ENCODE measurements at regions not wholly inside any gene's neighbourhood (a gene's known extent, or its start where the extent isn't known, plus 50 kb on each side); places are given as distances from the start of the nearest gene placed in this dataset.
"Not testable (repeated sequence)": the region's sequence is repeated elsewhere in the genome, so short reads cannot be mapped to it uniquely, and the experiment has no call there.

- DNase-seq: no peak
Observed at GRCh38 chr1:38658883-38659282, 200.7 kb downstream of the RRAGC start.

- no peak for DNase-seq
Observed at GRCh38 chr1:38657873-38658272, 201.7 kb downstream of the RRAGC start.

- DNase-seq: no peak
Observed at GRCh38 chr1:38657207-38657840, 202.2 kb downstream of the RRAGC start.

GRCh38 chr1:38656726-38657125 lies 202.8 kb downstream of the RRAGC start:
- no peak for DNase-seq

GRCh38 chr1:38652217-38652616 lies 207.4 kb downstream of the RRAGC start:
- DNase-seq: no peak

- DNase-seq: no peak
Observed at GRCh38 chr1:38651669-38652068, 207.9 kb downstream of the RRAGC start.

- no peak for DNase-seq
Observed at GRCh38 chr1:38648417-38648816, 211.2 kb downstream of the RRAGC start.

- DNase-seq: not testable (repeated sequence)
Observed at GRCh38 chr1:38647341-38647740, 212.2 kb downstream of the RRAGC start.

GRCh38 chr1:38644092-38644491 lies 215.5 kb downstream of the RRAGC start:
- no peak for DNase-seq

GRCh38 chr1:38641661-38642060 lies 217.9 kb downstream of the RRAGC start:
- no peak for DNase-seq

- DNase-seq: no peak
Observed at GRCh38 chr1:38640371-38640770, 219.2 kb downstream of the RRAGC start.

- no peak for DNase-seq
Observed at GRCh38 chr1:38628241-38628640, 231.3 kb downstream of the RRAGC start.

- DNase-seq: no peak
Observed at GRCh38 chr1:38625939-38626338, 233.6 kb downstream of the RRAGC start.

GRCh38 chr1:38624336-38625039 lies 235.1 kb downstream of the RRAGC start:
- peak; percentile 93 for DNase-seq

- DNase-seq: no peak
Observed at GRCh38 chr1:38623529-38623928, 236.0 kb downstream of the RRAGC start.

- no peak for DNase-seq
Observed at GRCh38 chr1:38622197-38622596, 237.4 kb downstream of the RRAGC start.

GRCh38 chr1:38616846-38617245 lies 242.7 kb downstream of the RRAGC start:
- no peak for DNase-seq

GRCh38 chr1:38615680-38616079 lies 243.9 kb downstream of the RRAGC start:
- no peak for DNase-seq

- no peak for DNase-seq
Observed at GRCh38 chr1:38614861-38615260, 244.7 kb downstream of the RRAGC start.

GRCh38 chr1:38613996-38614395 lies 245.6 kb downstream of the RRAGC start:
- no peak for DNase-seq

- no peak for DNase-seq
Observed at GRCh38 chr1:38612951-38613350, 246.6 kb downstream of the RRAGC start.

GRCh38 chr1:38611664-38612211 lies 247.8 kb downstream of the RRAGC start:
- no peak for DNase-seq

- DNase-seq: no peak
Observed at GRCh38 chr1:38609166-38610025, 250.2 kb downstream of the RRAGC start.

Data from NCI-H1105 treated with DMSO at 0.1 percent for 48 hours (cell line).